Esophagus muscularis mucosa (tissue), 4 donors: ENCODE measurements at regions not wholly inside any gene's neighbourhood (a gene's known extent, or its start where the extent isn't known, plus 50 kb on each side); places are given as distances from the start of the nearest gene placed in this dataset.

Experiments
- CTCF ChIP-seq, 3 experiments: fragments of 200-600 bp in 2 of 3; fragments of 450-650 bp in 1 of 3; sonication (generic) in 2 of 3; IDR thresholded peaks; one replicate each; pipeline ENCODE4 v1.5.1; 2017 to 2019; ENCODE audit warnings: antibody characterized with exemption in 3 of 3, mild to moderate bottlenecking in 2 of 3, moderate library complexity in 1 of 3
- EP300 ChIP-seq: sonication (generic); formaldehyde crosslinking; IDR thresholded peaks from one replicate; pipeline ENCODE4 v1.6.1; 2017; ENCODE audit warnings: antibody characterized with exemption
- POLR2A ChIP-seq: fragments of 450-650 bp; IDR thresholded peaks from one replicate; pipeline ENCODE4 v1.6.1; 2017; ENCODE audit warnings: antibody characterized with exemption, moderate library complexity, mild to moderate bottlenecking, low read depth

- no peak for TF ChIP-seq CTCF (IDR thresholded peaks at IDR 0.05)
- TF ChIP-seq POLR2A: no peak
- TF ChIP-seq EP300: no peak
Observed at GRCh38 chr4:74610491-74610890, 165.6 kb downstream of the AREG start.
